H1 (cell line): ENCODE measurements at regions not wholly inside any gene's neighbourhood (a gene's known extent, or its start where the extent isn't known, plus 50 kb on each side); places are given as distances from the start of the nearest gene placed in this dataset.

Experiments
- CTCF ChIA-PET: fragments of 300-600 bp; sonication (Branson Sonifier 250); formaldehyde crosslinking; loops from one replicate; lab custom pipeline; 2021; ENCODE audit not compliant: partially characterized antibody; lab: Charles Lee
- POLR2A ChIA-PET: fragments of 300-600 bp; sonication (Branson Sonifier 250); formaldehyde crosslinking; loops from one replicate; lab custom pipeline; 2021; ENCODE audit warnings: inconsistent platforms; ENCODE audit not compliant: partially characterized antibody; lab: Charles Lee
- DNase-seq, 2 experiments: peaks; one replicate each; pipeline versions ENCODE4 v3.0.0 to v3.0.0-alpha.2; 2010 to 2022; ENCODE audit warnings: low spot score in 2 of 2, low read depth in 1 of 2, mixed read lengths in 1 of 2
- FAIRE-seq: peaks from 2 replicates; lab custom pipeline; 2011; peaks lifted over from hg19 to GRCh38; lab: Jason Lieb, UNC
- H2AFZ ChIP-seq: 2 replicates; pipeline ENCODE4 v1.8.1; 2012; ENCODE audit warnings: low read length, inconsistent platforms
- H2AK5ac ChIP-seq: 2 replicates; pipeline ENCODE4 v1.6.1; 2013; ENCODE audit warnings: low read depth, low read length
- H2BK120ac ChIP-seq: replicated peaks from 2 replicates; pipeline ENCODE3; 2013; ENCODE audit warnings: low read depth, low read length, inconsistent platforms
- H2BK12ac ChIP-seq: 2 replicates; pipeline ENCODE4 v1.6.1; 2013; ENCODE audit warnings: low read depth, low read length
- H2BK15ac ChIP-seq: 2 replicates; pipeline ENCODE4 v1.6.1; 2013; ENCODE audit warnings: low read length
- H2BK20ac ChIP-seq: 2 replicates; pipeline ENCODE4 v1.6.1; 2013; ENCODE audit warnings: low read length
- H2BK5ac ChIP-seq: 2 replicates; pipeline ENCODE4 v1.6.1; 2013; ENCODE audit warnings: low read depth, low read length
- H3K14ac ChIP-seq: 2 replicates; pipeline ENCODE4 v1.6.1; 2013; ENCODE audit warnings: inconsistent platforms; ENCODE audit not compliant: insufficient read length
- H3K18ac ChIP-seq: 2 replicates; pipeline ENCODE4 v1.6.1; 2013; ENCODE audit warnings: low read length; ENCODE audit errors: extremely low read depth
- H3K23ac ChIP-seq: 2 replicates; pipeline ENCODE4 v1.6.1; 2013; ENCODE audit warnings: inconsistent platforms; ENCODE audit not compliant: insufficient read length
- H3K23me2 ChIP-seq: 2 replicates; pipeline ENCODE4 v1.6.1; 2013; ENCODE audit warnings: low read depth, low read length
- H3K27ac ChIP-seq: 2 replicates; pipeline ENCODE4 v1.6.1; 2011; ENCODE audit warnings: low read depth, low read length, inconsistent platforms
- H3K27me3 ChIP-seq, 4 experiments: replicated peaks in 1 of 4; 1 replicate in 1 of 4; 2 replicates in 3 of 4; pipeline versions ENCODE4 v1.6.1 to v1.8.1; 2011 to 2013; ENCODE audit warnings: low read length in 3 of 4, mild to moderate bottlenecking in 3 of 4, inconsistent platforms in 2 of 4, mixed read lengths in 2 of 4, moderate library complexity in 1 of 4; ENCODE audit not compliant: control insufficient read depth in 3 of 4, insufficient read depth in 3 of 4; ENCODE audit errors: extremely low read depth in 1 of 4
- H3K36me3 ChIP-seq, 4 experiments: 2 replicates each; pipeline versions ENCODE4 v1.6.1 to v1.8.1; 2011 to 2013; ENCODE audit warnings: mild to moderate bottlenecking in 4 of 4, low read length in 3 of 4, moderate library complexity in 2 of 4, control low read depth in 1 of 4, inconsistent platforms in 1 of 4; ENCODE audit not compliant: insufficient read depth in 4 of 4, control insufficient read depth in 2 of 4
- H3K4ac ChIP-seq: replicated peaks from 2 replicates; pipeline ENCODE3; 2013; ENCODE audit warnings: low read length, low read depth, mixed read lengths, inconsistent platforms; ENCODE audit not compliant: insufficient read length
- H3K4me1 ChIP-seq, 4 experiments: replicated peaks in 1 of 4; 1 replicate in 1 of 4; 2 replicates in 3 of 4; pipeline versions ENCODE4 v1.6.1 to v1.8.1; 2011 to 2013; ENCODE audit warnings: low read length in 3 of 4, inconsistent platforms in 2 of 4, mixed read lengths in 1 of 4; ENCODE audit not compliant: insufficient read depth in 4 of 4, control insufficient read depth in 3 of 4
- H3K4me2 ChIP-seq, 2 experiments: 2 replicates each; pipeline versions ENCODE4 v1.6.1 to v1.8.1; 2011 to 2013; ENCODE audit warnings: low read depth in 2 of 2, low read length in 2 of 2, control low read depth in 1 of 2, inconsistent platforms in 1 of 2, mild to moderate bottlenecking in 1 of 2; ENCODE audit not compliant: insufficient read depth in 1 of 2
- H3K4me3 ChIP-seq, 4 experiments: fragments of 200-600, 300-600 bp in 1 of 4; sonication (generic), shearing (Covaris generic), sonication (Bioruptor Twin) in 1 of 4; 2 replicates each; pipeline versions ENCODE4 v1.5.1 to v1.8.1; 2011 to 2016; ENCODE audit warnings: low read length in 4 of 4, low read depth in 3 of 4, control low read depth in 2 of 4, inconsistent platforms in 2 of 4, mild to moderate bottlenecking in 2 of 4, mixed read lengths in 1 of 4, moderate library complexity in 1 of 4; ENCODE audit not compliant: insufficient read depth in 2 of 4; ENCODE audit errors: extremely low read depth in 1 of 4
- H3K56ac ChIP-seq: replicated peaks from 2 replicates; pipeline ENCODE3; 2013; ENCODE audit warnings: low read depth, mild to moderate bottlenecking, mixed read lengths, low read length, inconsistent platforms; ENCODE audit not compliant: insufficient read length
- H3K79me1 ChIP-seq: 2 replicates; pipeline ENCODE4 v1.6.1; 2013; ENCODE audit warnings: low read depth, low read length, control low read depth
- H3K79me2 ChIP-seq, 2 experiments: 2 replicates each; pipeline versions ENCODE4 v1.6.1 to v1.8.1; 2012 to 2013; ENCODE audit warnings: low read length in 2 of 2, mild to moderate bottlenecking in 2 of 2, inconsistent platforms in 1 of 2; ENCODE audit not compliant: insufficient read depth in 2 of 2, control insufficient read depth in 1 of 2
- H3K9ac ChIP-seq, 4 experiments: replicated peaks in 1 of 4; 1 replicate in 1 of 4; 2 replicates in 3 of 4; pipeline versions ENCODE4 v1.6.1 to v1.8.1; 2011 to 2013; ENCODE audit warnings: low read depth in 3 of 4, low read length in 3 of 4, control low read depth in 2 of 4, mild to moderate bottlenecking in 2 of 4, moderate library complexity in 2 of 4, inconsistent platforms in 1 of 4; ENCODE audit errors: extremely low read depth in 1 of 4
- H3K9me3 ChIP-seq, 2 experiments: 2 replicates each; pipeline versions ENCODE4 v1.6.1 to v1.8.1; 2012 to 2013; ENCODE audit warnings: mild to moderate bottlenecking in 2 of 2, moderate library complexity in 2 of 2, control low read depth in 1 of 2, inconsistent platforms in 1 of 2, low read depth in 1 of 2, low read length in 1 of 2, mixed read lengths in 1 of 2; ENCODE audit not compliant: insufficient read depth in 2 of 2
- H4K20me1 ChIP-seq, 2 experiments: replicated peaks in 1 of 2; 2 replicates each; pipeline versions ENCODE3 to v1.8.1; 2011 to 2013; ENCODE audit warnings: inconsistent platforms in 2 of 2, low read length in 2 of 2, mild to moderate bottlenecking in 1 of 2; ENCODE audit not compliant: insufficient read depth in 2 of 2, control insufficient read depth in 1 of 2
- H4K5ac ChIP-seq: 2 replicates; pipeline ENCODE4 v1.6.1; 2013; ENCODE audit warnings: low read length, low read depth, mixed read lengths, inconsistent platforms; ENCODE audit not compliant: insufficient read length
- H4K8ac ChIP-seq: 2 replicates; pipeline ENCODE4 v1.8.0; 2013; ENCODE audit warnings: mild to moderate bottlenecking, moderate library complexity, low read length, inconsistent platforms; ENCODE audit not compliant: insufficient read depth; ENCODE audit errors: extremely low read depth
- H4K91ac ChIP-seq: replicated peaks from 2 replicates; pipeline ENCODE3; 2013; ENCODE audit warnings: low read length, mixed read lengths, inconsistent platforms; ENCODE audit not compliant: insufficient read length
- WGBS, 2 experiments: shearing (Covaris generic) in 1 of 2; methylation state at CpG; one replicate each; pipeline versions ENCODE4 v1.1.6 to v1.1.7; 2013 to 2015; ENCODE audit warnings: low lambda C conversion rate in 2 of 2, mixed read lengths in 2 of 2, inconsistent platforms in 1 of 2, low coverage in 1 of 2, missing lambda C conversion rate in 1 of 2; ENCODE audit not compliant: insufficient replicate concordance in 2 of 2, insufficient coverage in 1 of 2, insufficient read length in 1 of 2; ENCODE audit errors: extremely low coverage in 1 of 2, missing lambda C conversion rate in 1 of 2; 5-methylcytosine and 5-hydroxymethylcytosine counted together
- TF ChIP-seq, protein P1 (sequence below): IDR thresholded peaks from 2 replicates; pipeline ENCODE4 v1.6.1; 2012; ENCODE audit warnings: inconsistent platforms

DNA sequence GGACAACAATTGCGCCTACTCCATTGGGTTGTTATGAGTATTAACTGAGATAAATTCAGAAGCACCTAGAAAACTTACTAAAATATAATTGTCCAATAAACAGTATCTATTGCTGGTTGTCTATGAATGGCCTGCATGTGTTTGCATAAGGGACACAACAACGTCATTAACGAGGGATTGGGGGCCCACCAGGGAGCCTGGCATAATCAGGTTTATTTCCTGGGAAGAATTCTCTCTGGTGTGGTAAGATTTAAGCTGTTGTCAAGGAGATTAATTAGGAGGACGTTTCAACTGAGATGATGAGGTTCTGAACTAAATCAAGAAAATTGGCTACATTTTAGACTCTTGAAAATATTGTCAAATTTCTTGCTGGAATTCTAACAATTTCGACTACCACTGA lies 176.1 kb upstream of the CDIN1 start:
- no peak overlapping the region for H2BK15ac ChIP-seq
- no peaks in the 10 kb centered on the region for H3K27me3 ChIP-seq
- H3K4me3 ChIP-seq: no peak overlapping the region
- H3K27ac ChIP-seq: no peak overlapping the region
- no peak overlapping the region for H2BK5ac ChIP-seq
- no peak overlapping the region for H3K4me2 ChIP-seq
- CTCF ChIA-PET: no interaction called here
- H3K18ac ChIP-seq: no peak overlapping the region
- no peak overlapping the region for H2BK20ac ChIP-seq
- no peak overlapping the region for H3K4ac ChIP-seq
- no peak overlapping the region for H4K5ac ChIP-seq
- H2AFZ ChIP-seq: no peak overlapping the region
- no peaks in the 10 kb centered on the region for H3K79me1 ChIP-seq
- H2BK120ac ChIP-seq: no peak overlapping the region
- no peak for DNase-seq
- H2BK12ac ChIP-seq: no peak overlapping the region
- H4K91ac ChIP-seq: no peak overlapping the region
- H3K56ac ChIP-seq: no peak overlapping the region
- H3K9me3 ChIP-seq: no peaks in the 10 kb centered on the region
- no peak overlapping the region for H3K14ac ChIP-seq
- no peak for FAIRE-seq
- H4K20me1 ChIP-seq: no peaks in the 10 kb centered on the region
- no peaks in the 10 kb centered on the region for H3K36me3 ChIP-seq
- H2AK5ac ChIP-seq: no peak overlapping the region
- no peak overlapping the region for H3K23ac ChIP-seq
- no peak overlapping the region for H4K8ac ChIP-seq
- POLR2A ChIA-PET: no interaction called here
- no peak overlapping the region for H3K9ac ChIP-seq
- WGBS, 2 experiments: 71% methylated on average over 5 of the region's 5 CpGs; no CpG with 5 or more reads in 1 of the 2 experiments
- TF ChIP-seq, protein P1, sequence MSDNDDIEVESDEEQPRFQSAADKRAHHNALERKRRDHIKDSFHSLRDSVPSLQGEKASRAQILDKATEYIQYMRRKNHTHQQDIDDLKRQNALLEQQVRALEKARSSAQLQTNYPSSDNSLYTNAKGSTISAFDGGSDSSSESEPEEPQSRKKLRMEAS: no peak
- TF ChIP-seq, all 59 proteins: peak for 0
- Histone ChIP-seq H3K79me2 (no peaks in the 10 kb centered on the region), H3K4me1 (peaks cover 5 to 17% (median 7%) of the 10 kb centered on the region in 4 experiments), H3K23me2 (no peaks in the 10 kb centered on the region)
